HG03097 (cell line): ENCODE measurements at regions not wholly inside any gene's neighbourhood (a gene's known extent, or its start where the extent isn't known, plus 50 kb on each side); places are given as distances from the start of the nearest gene placed in this dataset.
"Not testable (repeated sequence)": the region's sequence is repeated elsewhere in the genome, so short reads cannot be mapped to it uniquely, and the experiment has no call there.

Experiments
- ATAC-seq: cut with Tn5 transposase; IDR thresholded peaks from one replicate; pipeline ENCODE4 v1.9.1; 2021; ENCODE audit not compliant: unreplicated experiment, low FRiP score

DNA sequence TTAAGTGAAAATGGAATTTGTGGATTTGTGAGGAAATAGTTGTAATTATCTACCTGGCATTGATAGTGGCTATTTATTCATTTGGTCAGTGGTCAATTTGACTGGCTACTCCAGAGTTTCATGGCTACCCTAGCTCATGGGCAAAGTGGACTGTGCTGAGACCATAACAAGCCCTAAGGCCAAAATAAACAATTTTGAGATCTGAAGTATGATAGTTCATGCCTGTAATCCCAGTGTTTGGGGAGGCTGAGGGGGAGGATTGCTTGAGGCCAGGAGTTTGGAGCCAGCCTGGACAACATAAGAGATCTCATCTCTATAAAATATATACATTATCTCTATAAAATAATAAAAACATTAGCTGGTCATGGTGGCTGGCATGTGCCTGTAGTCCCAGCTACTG is 311.7 kb downstream of the HIVEP2 start:
- no peak for ATAC-seq

DNA sequence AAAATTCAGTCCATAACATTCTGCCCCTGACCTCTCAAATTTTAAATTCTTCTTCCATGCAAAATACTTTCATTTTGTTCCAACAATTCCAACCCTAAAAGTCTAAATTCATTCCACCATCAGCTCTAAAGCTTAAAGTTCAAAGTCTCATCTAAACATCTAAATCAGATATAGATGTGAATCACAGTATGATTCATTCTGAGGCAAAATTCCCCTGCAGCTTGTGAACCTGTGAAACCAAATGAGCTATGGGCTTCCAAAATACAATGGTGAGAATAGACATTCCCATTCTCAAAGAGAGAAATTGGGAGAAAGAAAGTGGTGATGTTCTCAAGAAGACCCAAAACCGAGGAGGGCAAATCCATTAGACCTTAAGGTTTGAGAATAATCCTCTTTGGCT is 309.8 kb downstream of the HIVEP2 start:
- no peak for ATAC-seq

DNA sequence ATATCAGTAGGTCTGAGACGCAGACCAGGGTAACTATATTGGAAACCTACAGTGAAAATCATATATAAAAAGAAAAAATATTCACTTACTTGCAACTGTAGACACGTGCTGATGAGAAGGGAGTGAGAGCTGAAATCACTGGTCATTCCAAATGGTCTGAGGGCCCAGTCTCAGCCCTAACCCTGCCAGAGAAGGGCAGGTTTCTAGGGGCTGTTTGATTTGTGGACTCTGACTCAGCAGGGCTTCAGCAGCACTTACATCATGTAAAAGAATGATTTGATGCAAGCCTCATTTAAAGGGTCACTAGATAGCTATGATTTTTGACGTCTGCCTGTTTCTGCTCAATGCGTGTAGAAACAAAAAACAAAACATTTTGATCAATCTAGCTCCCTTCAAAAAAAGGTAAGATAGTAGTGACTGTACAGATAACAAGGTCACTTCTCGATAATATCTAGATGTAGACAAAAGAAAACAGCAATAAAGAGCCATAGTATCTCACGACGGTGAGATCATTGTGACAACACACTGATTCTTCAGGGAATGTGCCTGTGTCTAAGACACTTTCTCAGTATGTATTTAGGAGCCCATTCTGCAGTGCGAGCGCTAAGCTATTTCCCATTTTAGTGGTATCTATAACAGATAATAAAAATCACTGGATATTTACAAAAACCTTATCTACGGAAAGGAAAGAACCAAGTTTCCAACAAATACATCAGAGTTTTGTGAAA is 307.2 kb downstream of the HIVEP2 start:
- no peak for ATAC-seq

DNA sequence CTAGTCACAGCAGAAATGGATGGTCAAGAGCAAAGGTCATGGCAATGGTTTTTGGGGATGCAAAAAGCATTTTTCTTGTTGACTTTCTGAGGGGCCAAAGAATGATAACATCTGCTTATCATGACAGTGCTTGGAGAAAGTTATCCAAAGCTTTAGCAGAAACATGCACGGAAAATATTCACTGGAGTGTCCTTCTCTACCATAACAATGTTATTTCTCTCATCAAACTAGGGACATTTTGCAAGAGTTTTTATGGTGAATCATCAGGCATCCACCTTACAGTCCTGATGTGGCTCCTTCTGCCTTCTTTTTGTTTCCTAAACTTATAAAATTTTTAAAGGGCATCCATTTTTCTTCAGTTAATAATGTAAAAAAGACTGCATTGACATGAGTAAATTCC is 302.3 kb downstream of the HIVEP2 start:
- ATAC-seq = no peak

GRCh38 chr6:142644866-142645265 is 300.1 kb downstream of the HIVEP2 start:
- no peak for ATAC-seq

DNA sequence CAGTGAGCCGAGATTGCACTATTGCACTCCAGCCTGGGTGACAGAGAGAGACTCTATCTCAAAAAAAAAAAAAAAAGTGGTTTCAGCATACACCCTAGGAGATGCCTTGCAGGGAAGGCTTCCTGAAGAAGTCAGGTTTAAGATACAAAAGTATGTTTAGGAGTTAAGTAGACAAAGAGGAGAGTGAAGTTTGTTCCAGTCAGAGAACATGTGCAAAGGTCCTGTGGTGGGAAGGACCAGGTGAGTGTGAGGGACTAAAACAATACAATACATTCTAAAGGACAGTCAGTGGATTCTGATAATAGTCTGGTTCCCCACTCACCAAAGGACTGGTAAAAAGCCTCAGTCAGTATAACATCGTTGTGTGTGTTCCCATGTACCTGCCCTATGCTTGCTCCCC is 299.3 kb downstream of the HIVEP2 start:
- ATAC-seq = no peak

DNA sequence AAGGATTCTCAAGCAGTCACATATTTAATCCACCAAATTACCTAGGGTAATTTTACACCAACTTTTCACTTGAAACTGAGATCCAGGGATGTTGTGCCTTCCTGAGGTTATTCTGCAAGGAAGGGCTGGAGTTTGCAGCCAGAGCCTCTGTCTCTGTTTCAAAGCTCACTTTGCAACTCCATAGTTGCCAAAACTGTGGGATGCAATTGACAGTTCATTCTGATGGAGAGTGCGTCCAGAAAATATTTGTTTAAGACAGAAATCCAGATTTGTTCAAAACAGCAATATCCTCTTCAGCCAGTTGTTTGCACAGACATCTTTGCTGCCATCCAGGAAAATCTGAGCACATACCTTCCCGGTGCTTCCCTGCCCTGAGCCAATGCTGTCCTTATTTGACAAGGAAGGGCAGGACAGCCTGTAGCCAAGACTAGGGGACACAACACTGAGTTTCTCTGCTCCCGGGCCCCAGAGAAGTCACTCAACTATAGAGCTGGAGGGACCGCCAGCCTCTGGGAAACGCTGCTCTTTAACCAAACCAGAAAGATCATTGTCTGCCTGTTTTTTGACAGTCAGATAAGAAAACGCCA is 297.4 kb downstream of the HIVEP2 start:
- ATAC-seq = no peak

DNA sequence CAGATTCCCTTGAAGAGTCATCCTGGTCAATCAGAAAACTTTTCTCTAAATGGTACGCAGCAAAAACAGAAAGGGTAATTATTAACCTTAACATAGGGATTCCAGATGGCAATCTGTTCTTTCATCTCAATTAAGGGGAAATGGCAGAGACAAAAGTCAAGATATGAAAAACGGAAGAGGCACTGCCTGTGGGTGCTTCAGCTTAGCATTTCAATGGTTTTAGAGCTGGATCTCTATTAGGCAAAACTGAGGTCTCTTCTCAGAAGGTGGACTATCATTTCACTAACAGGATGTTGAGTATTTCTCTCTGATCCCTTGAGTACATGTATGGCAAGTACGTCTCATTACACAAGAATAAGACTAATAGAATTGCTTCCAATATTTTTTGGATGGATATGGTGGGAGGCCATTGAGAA is 296.9 kb downstream of the HIVEP2 start:
- no peak for ATAC-seq

GRCh38 chr6:142648526-142648925 is 296.4 kb downstream of the HIVEP2 start:
- ATAC-seq = no peak

DNA sequence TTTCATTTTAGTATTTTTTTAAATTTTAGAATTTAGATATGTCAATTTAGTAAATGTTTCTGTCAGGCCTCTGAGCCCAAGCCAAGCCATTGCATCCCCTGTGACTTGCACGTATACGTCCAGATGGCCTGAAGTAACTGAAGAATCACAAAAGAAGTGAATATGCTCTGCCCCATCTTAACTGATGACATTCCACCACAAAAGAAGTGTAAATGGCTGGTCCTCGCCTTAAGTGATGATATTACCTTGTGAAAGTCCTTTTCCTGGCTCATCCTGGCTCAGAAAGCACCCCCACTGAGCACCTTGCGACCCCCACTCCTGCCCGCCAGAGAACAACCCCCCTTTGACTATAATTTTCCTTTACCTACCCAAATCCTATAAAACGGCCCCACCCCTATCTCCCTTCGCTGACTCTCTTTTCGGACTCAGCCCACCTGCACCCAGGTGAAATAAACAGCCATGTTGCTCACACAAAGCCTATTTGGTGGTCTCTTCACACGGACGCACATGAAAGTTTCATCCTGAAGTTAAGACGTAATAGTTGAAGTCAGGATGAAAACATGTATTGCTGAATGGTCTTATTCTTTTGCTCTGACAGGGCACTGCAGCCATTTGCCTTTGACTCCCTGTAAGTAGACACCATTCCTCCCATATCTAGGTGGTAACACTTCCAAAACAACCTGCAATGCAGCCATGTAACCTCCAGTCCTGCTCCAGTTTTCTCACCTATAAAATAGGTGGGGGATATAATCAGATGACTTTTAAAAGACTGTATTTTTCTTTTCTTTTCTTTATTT is 295.3 kb downstream of the HIVEP2 start:
- ATAC-seq = not testable (repeated sequence)

GRCh38 chr6:142651384-142651783 is 293.6 kb downstream of the HIVEP2 start:
- no peak for ATAC-seq

- no peak for ATAC-seq
Measured at GRCh38 chr6:142653710-142654420, 291.1 kb downstream of the HIVEP2 start.

GRCh38 chr6:142659661-142660060 is 285.3 kb downstream of the HIVEP2 start:
- ATAC-seq = no peak

DNA sequence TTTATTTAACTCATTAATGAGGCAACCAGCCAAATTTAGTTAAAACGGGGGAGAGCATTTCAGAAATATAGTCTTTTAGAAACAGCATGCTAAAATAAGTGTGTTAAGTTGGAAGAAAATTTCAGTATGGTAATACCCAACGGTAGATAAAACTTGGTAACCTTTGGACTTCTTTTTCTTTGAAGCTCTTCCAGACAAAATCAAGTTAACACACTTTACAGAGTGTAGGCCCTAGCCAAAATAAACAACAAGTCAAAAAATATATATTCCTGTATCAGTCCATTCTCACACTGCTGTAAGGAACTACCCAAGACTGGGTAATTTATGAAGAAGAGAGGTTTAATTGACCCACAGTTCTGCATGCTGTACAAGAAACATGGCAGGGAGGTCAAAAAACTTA is 279.6 kb downstream of the HIVEP2 start:
- ATAC-seq = no peak

GRCh38 chr6:142666599-142667185 is 278.3 kb downstream of the HIVEP2 start:
- ATAC-seq = no peak

DNA sequence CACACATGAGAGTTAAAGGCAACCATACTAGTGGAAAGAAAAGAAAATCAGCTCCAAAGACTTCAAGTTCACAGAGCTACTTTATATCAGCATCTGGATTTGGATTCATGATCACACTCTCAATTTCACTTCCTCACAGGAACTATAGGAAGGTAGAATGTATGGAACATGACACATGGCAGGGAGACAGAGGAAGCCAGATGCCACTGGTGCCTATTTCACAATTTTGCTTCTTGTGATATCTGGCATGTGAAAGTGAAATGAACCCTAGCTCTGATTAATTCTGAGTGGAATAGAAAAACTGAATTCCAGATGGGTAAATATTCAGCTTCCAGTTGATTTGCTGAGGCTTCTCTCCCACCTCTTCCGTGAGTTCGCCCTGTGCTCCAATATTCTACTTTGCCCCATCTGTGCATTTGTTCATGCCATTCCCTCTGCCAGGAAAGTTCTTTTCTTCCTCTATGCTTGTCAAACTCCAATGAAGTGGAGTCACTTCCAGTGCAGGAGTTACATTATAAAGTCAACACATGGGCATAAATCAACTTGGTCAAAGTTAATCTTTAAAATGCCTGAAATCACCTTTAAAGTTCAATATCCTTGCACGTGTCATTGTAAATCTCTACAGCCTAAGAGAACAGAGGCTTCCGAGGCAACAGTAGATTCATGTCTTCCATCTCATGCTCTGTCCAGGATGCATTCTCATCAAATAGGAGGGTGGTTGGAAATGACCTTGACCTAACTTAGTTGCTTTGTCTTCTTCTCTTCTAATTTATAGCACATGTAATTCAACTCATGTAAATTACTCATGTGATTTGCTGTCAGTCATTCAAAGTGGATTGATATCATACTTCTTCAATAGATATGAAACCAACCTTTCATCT is 275.3 kb downstream of the HIVEP2 start:
- no peak for ATAC-seq

GRCh38 chr6:142671791-142672190 is 273.2 kb downstream of the HIVEP2 start:
- no peak for ATAC-seq

GRCh38 chr6:142675517-142675916 is 269.5 kb downstream of the HIVEP2 start:
- ATAC-seq = no peak

DNA sequence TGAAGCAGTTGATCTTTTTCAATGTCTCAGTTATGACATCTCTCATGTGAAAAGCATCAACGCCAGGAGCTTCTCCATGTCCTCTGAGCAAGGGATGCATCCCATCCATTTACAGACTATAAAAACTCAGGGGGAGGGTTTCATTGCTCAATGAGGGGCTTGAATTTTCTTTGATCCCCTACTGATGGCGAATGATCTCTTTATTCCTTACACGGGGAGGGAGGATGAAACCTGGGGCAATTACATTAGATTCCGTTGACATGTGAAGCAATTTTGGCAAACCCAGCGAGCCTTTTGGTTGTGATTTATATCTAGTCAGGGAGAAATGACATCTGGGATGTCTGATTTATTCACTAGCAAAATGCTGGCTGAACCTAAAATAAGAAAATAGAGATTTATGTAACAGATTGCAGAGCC is 268.9 kb downstream of the HIVEP2 start:
- ATAC-seq = no peak
